Stomach (tissue), 4 donors: ENCODE measurements at regions not wholly inside any gene's neighbourhood (a gene's known extent, or its start where the extent isn't known, plus 50 kb on each side); places are given as distances from the start of the nearest gene placed in this dataset.

Experiments used
- CTCF ChIP-seq, 7 experiments: fragments of 450-650 bp in 4 of 7; fragments of 200-600 bp in 3 of 7; sonication (generic) in 3 of 7; IDR thresholded peaks; one replicate each; pipeline ENCODE4 v1.5.1; 2016 to 2019; ENCODE audit warnings: antibody characterized with exemption in 7 of 7, control low read depth in 2 of 7, mild to moderate bottlenecking in 1 of 7
- EP300 ChIP-seq: sonication (generic); formaldehyde crosslinking; IDR thresholded peaks from one replicate; pipeline ENCODE4 v1.6.1; 2017; ENCODE audit warnings: antibody characterized with exemption
- POLR2A ChIP-seq, 4 donors: fragments of 450-650 bp; IDR thresholded peaks; one replicate each; pipeline ENCODE4 v1.6.1; 2016; ENCODE audit warnings: antibody characterized with exemption in 4 of 4, control low read depth in 2 of 4, mild to moderate bottlenecking in 1 of 4, moderate library complexity in 1 of 4
- POLR2AphosphoS5 ChIP-seq, 3 donors: sonication (generic); formaldehyde crosslinking; IDR thresholded peaks; one replicate each; pipeline ENCODE4 v1.6.1; 2016; ENCODE audit warnings: antibody characterized with exemption in 3 of 3

- TF ChIP-seq CTCF (IDR thresholded peaks at IDR 0.05) (no peak), POLR2A (IDR thresholded peaks at IDR 0.05) (no peak), EP300 (no peak), POLR2AphosphoS5 (IDR thresholded peaks at IDR 0.05) (no peak)
Measured at GRCh38 chr4:127421437-127421836, 211.3 kb upstream of the INTU start.
